Stomach (tissue), 8 donors: ENCODE measurements at regions not wholly inside any gene's neighbourhood (a gene's known extent, or its start where the extent isn't known, plus 50 kb on each side); places are given as distances from the start of the nearest gene placed in this dataset.
"Not testable (repeated sequence)": the region's sequence is repeated elsewhere in the genome, so short reads cannot be mapped to it uniquely, and the experiment has no call there.

ENCODE experiments used
- DNase-seq, 2 donors: peaks; one replicate each; pipeline versions ENCODE4 v3.0.0 to v3.0.0-alpha.2; 2013 to 2019
- H3K27ac ChIP-seq, 5 donors: fragments of 200-600 bp in 4 of 5; sonication (generic) in 4 of 5; one replicate each; pipeline ENCODE4 v1.5.1; 2013 to 2019; ENCODE audit warnings: mild to moderate bottlenecking in 1 of 5, moderate library complexity in 1 of 5
- H3K27me3 ChIP-seq, 3 donors: fragments of 200-600 bp; sonication (generic); one replicate each; pipeline ENCODE4 v1.5.1; 2017 to 2019; ENCODE audit warnings: mixed run types in 1 of 3
- H3K36me3 ChIP-seq, 4 donors: fragments of 200-600 bp; sonication (generic); 1 replicate in 3 of 4; 2 replicates in 1 of 4; pipeline ENCODE4 v1.5.1; 2016 to 2019
- H3K4me1 ChIP-seq, 4 donors: fragments of 200-600 bp; sonication (generic); one replicate each; pipeline ENCODE4 v1.5.1; 2016 to 2019
- H3K4me3 ChIP-seq, 4 donors: fragments of 200-600 bp; sonication (generic) in 3 of 4; one replicate each; pipeline ENCODE4 v1.5.1; 2016 to 2019; ENCODE audit warnings: mild to moderate bottlenecking in 1 of 4
- H3K9me3 ChIP-seq, 4 donors: fragments of 200-600 bp; sonication (generic); one replicate each; pipeline ENCODE4 v1.5.1; 2016 to 2019
- CTCF ChIP-seq, 7 experiments: fragments of 450-650 bp in 4 of 7; fragments of 200-600 bp in 3 of 7; sonication (generic) in 3 of 7; IDR thresholded peaks; one replicate each; pipeline ENCODE4 v1.5.1; 2016 to 2019; ENCODE audit warnings: antibody characterized with exemption in 7 of 7, control low read depth in 2 of 7, mild to moderate bottlenecking in 1 of 7
- EP300 ChIP-seq: sonication (generic); formaldehyde crosslinking; IDR thresholded peaks from one replicate; pipeline ENCODE4 v1.6.1; 2017; ENCODE audit warnings: antibody characterized with exemption
- POLR2A ChIP-seq, 4 donors: fragments of 450-650 bp; IDR thresholded peaks; one replicate each; pipeline ENCODE4 v1.6.1; 2016; ENCODE audit warnings: antibody characterized with exemption in 4 of 4, control low read depth in 2 of 4, mild to moderate bottlenecking in 1 of 4, moderate library complexity in 1 of 4
- POLR2AphosphoS5 ChIP-seq, 3 donors: sonication (generic); formaldehyde crosslinking; IDR thresholded peaks; one replicate each; pipeline ENCODE4 v1.6.1; 2016; ENCODE audit warnings: antibody characterized with exemption in 3 of 3
- WGBS, 5 donors: extraction: QIAGEN DNeasy Blood & Tissue Kit in 3 of 5; methylation state at CpG; one replicate each; pipeline versions ENCODE4 v1.1.5 to v1.1.7; 2013 to 2018; 5-methylcytosine and 5-hydroxymethylcytosine counted together
- intact Hi-C: fragments of 100-400 bp; cut with DNase I; formaldehyde crosslinking; loops from one replicate; pipeline ENCODE4 v1.15.1; 2023; ENCODE audit warnings: low total_unique reads
- donor health status: healthy with polysubstance abuse.
- donor health status: Bipolar disorder and iron deficiency.
- donor health status: healthy.

GRCh38 chr9:94490465-94490864 lies 64.4 kb upstream of the PCAT7 start:
- TF ChIP-seq POLR2AphosphoS5 (IDR thresholded peaks at IDR 0.05) (no peak), EP300 (no peak), POLR2A (IDR thresholded peaks at IDR 0.05) (no peak), CTCF (IDR thresholded peaks at IDR 0.05) (no peak)
- intact Hi-C loops: no loop called here
- WGBS, 5 donors: 38 to 63% (median 42%) methylated on average over 1 of the region's 1 CpG

DNA sequence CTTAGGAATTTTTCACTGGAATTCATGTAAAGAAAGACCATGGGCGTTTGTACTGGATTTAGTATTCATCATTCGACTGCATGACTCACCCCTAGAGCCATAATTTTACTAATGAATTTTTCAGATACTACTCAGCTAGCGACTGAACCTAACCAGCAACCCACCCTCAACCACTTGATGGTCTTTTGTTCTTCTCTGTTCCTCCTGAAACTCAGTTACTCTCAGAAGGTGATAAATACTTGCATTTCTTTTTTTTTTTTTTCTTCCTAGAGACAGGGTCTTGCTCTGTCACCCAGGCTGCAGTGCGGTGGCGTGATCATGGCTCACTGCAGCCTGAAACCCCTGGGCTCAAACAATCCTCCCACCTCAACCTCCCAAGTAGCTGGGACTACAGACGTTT lies 62.8 kb upstream of the PCAT7 start:
- H3K4me1 ChIP-seq, H3K27ac ChIP-seq, H3K9me3 ChIP-seq, H3K36me3 ChIP-seq, H3K4me3 ChIP-seq, intact Hi-C loops, H3K27me3 ChIP-seq, DNase-seq: not testable (repeated sequence)
- 70 to 79% (median 76%) methylated on average over 6 of the region's 6 CpGs for whole genome bisulfite sequencing, 5 donors

More at GRCh38 chr9:94490465-94490864, 64.4 kb upstream of the PCAT7 start:
- peak in 1 of 2 donors; percentile 24 for DNase-seq
- no peaks in the 10 kb centered on the region for H3K4me1 ChIP-seq
- no peaks in the 10 kb centered on the region for H3K36me3 ChIP-seq
- H3K9me3 ChIP-seq: no peaks in the 10 kb centered on the region
- H3K27me3 ChIP-seq: no peaks in the 10 kb centered on the region
- H3K27ac ChIP-seq: no peak overlapping the region
- no peak overlapping the region for H3K4me3 ChIP-seq

- intact Hi-C loops: no loop called here
- Histone ChIP-seq H3K4me3 (no peak overlapping the region), H3K4me1 (peaks cover 0 to 4% (median 0%) of the 10 kb centered on the region in 4 donors), H3K27me3 (peaks cover 0 to 9% (median 0%) of the 10 kb centered on the region in 3 donors), H3K36me3 (no peaks in the 10 kb centered on the region), H3K9me3 (no peaks in the 10 kb centered on the region), H3K27ac (no peak overlapping the region)
- 35 to 61% (median 45%) methylated on average over 5 of the region's 5 CpGs for WGBS, 5 donors
- peak in 1 of 2 donors; percentile 12 for DNase-seq
- no peak for TF ChIP-seq CTCF (IDR thresholded peaks at IDR 0.05)
- TF ChIP-seq POLR2AphosphoS5 (IDR thresholded peaks at IDR 0.05): no peak
- TF ChIP-seq POLR2A (IDR thresholded peaks at IDR 0.05): no peak
- TF ChIP-seq EP300: no peak
Observed at GRCh38 chr9:94498801-94499453, 56.0 kb upstream of the PCAT7 start.

DNA sequence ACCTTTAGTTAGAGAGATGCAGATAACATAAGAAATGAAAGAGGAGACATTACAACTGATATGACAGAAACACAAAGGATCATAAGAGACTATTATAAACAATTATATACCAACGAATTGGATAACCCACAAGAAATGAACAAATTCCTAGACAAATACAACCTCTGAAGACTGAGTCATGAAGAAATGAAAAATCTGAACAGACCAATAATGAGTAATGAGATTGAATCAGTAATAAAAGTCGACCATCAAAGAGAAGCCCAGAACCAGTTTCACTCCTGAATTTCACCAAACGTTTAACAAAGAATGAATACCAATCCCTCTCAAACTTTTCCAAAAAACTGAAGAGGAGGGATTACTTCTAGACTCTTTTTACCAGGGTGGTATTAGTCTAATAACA lies 50.5 kb upstream of the PCAT7 start:
- WGBS, 5 donors: 66 to 78% (median 67%) methylated on average over 3 of the region's 3 CpGs
- no peaks in the 10 kb centered on the region for H3K9me3 ChIP-seq
- H3K36me3 ChIP-seq: no peaks in the 10 kb centered on the region
- no peak overlapping the region for H3K4me3 ChIP-seq
- H3K27me3 ChIP-seq: peaks cover 0 to 10% (median 0%) of the 10 kb centered on the region in 3 donors
- H3K4me1 ChIP-seq: peaks cover 0 to 7% (median 0%) of the 10 kb centered on the region in 4 donors
- TF ChIP-seq EP300 (no peak), POLR2A (IDR thresholded peaks at IDR 0.05) (no peak)
- DNase-seq: no peak
- H3K27ac ChIP-seq: no peak overlapping the region
- intact Hi-C loops: no loop called here
